ENCODE measurements at regions not wholly inside any gene's neighbourhood (a gene's known extent, or its start where the extent isn't known, plus 50 kb on each side); places are given as distances from the start of the nearest gene placed in this dataset.

DNA sequence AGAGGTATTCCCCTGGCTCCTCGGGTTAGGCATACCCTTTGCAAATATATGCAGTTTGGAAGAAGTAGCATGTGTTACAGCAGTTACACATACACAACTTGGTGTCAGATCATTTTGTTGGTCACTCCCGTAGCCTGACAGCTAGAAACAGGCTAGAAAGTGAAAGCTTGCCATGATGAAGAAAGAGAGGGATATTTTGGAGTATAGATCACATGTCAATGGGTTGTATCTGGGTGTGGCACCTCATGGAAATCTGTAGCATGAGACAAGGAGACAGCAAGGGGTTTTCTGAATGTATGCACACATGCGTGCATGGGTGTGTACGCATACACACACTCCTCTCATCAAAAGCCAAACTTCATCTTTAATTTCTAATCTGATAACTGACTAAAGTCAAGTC, 1914.5 kb upstream of the PIK3C3 start:
- TF ChIP-seq CTCF (IDR thresholded peaks at IDR 0.05): no peak
- TF ChIP-seq POLR2A (IDR thresholded peaks at IDR 0.05): no peak
- no peak for TF ChIP-seq EP300 (IDR thresholded peaks at IDR 0.05)

All from sigmoid colon (tissue), 4 donors.